DOHH2 (cell line): ENCODE measurements at regions not wholly inside any gene's neighbourhood (a gene's known extent, or its start where the extent isn't known, plus 50 kb on each side); places are given as distances from the start of the nearest gene placed in this dataset.

Experiments used
- H3F3A ChIP-seq: fragments of 200-600 bp; sonication (generic), shearing (Covaris generic); 2 replicates; pipeline ENCODE4 v1.6.0; 2016; ENCODE audit warnings: antibody characterized with exemption, mild to moderate bottlenecking; ENCODE audit not compliant: control insufficient read depth, insufficient read depth
- H3K27ac ChIP-seq: fragments of 200-600 bp; sonication (generic); 2 replicates; pipeline ENCODE4 v1.5.1; 2014; ENCODE audit warnings: low read depth, mild to moderate bottlenecking, low read length, moderate library complexity
- H3K27me3 ChIP-seq: fragments of 200-600 bp; sonication (generic); 2 replicates; pipeline ENCODE4 v1.6.1; 2014; ENCODE audit warnings: mild to moderate bottlenecking, low read length, mixed read lengths; ENCODE audit not compliant: control insufficient read depth
- H3K36me3 ChIP-seq: fragments of 200-600 bp; sonication (generic); 2 replicates; pipeline ENCODE4 v1.6.1; 2014; ENCODE audit warnings: mild to moderate bottlenecking, low read length, moderate library complexity, mixed read lengths; ENCODE audit not compliant: control insufficient read depth
- H3K4me1 ChIP-seq: fragments of 200-600 bp; sonication (generic); 2 replicates; pipeline ENCODE4 v1.6.1; 2014; ENCODE audit warnings: mild to moderate bottlenecking, low read length, mixed read lengths; ENCODE audit not compliant: control insufficient read depth
- H3K4me2 ChIP-seq: fragments of 200-600 bp; sonication (generic); 2 replicates; pipeline ENCODE4 v1.6.0; 2014; ENCODE audit warnings: mild to moderate bottlenecking, low read length, moderate library complexity
- H3K4me3 ChIP-seq: fragments of 200-600 bp; sonication (generic); 2 replicates; pipeline ENCODE4 v1.5.1; 2014; ENCODE audit warnings: mild to moderate bottlenecking, low read length, mixed read lengths
- H3K79me2 ChIP-seq: fragments of 200-600 bp; sonication (generic); 2 replicates; pipeline ENCODE4 v1.6.1; 2014; ENCODE audit warnings: mild to moderate bottlenecking, low read length, mixed read lengths; ENCODE audit not compliant: control insufficient read depth
- H3K9me2 ChIP-seq: fragments of 200-600 bp; sonication (generic); replicated peaks from 2 replicates; pipeline ENCODE4 v1.6.1; 2014; ENCODE audit warnings: mild to moderate bottlenecking, low read length, mixed read lengths; ENCODE audit not compliant: control insufficient read depth
- H3K9me3 ChIP-seq: fragments of 200-600 bp; sonication (generic); 2 replicates; pipeline ENCODE4 v1.6.1; 2014; ENCODE audit warnings: antibody characterized with exemption, low read length, mixed read lengths; ENCODE audit not compliant: control insufficient read depth, insufficient read depth
- H4K20me1 ChIP-seq: fragments of 200-600 bp; sonication (generic); 2 replicates; pipeline ENCODE4 v1.6.0; 2014; ENCODE audit warnings: low read depth, mild to moderate bottlenecking, antibody characterized with exemption, low read length, moderate library complexity; ENCODE audit not compliant: control insufficient read depth, insufficient read depth
- CTCF ChIP-seq: fragments of 200-600 bp; sonication (generic); IDR thresholded peaks from one replicate; pipeline ENCODE4 v1.5.1; 2014; ENCODE audit warnings: antibody characterized with exemption, mild to moderate bottlenecking, low read depth, low read length; ENCODE audit not compliant: poor library complexity, severe bottlenecking
- EZH2phosphoT487 ChIP-seq: fragments of 200-600 bp; sonication (generic); IDR thresholded peaks from 2 replicates; pipeline ENCODE4 v1.6.1; 2017; ENCODE audit warnings: borderline replicate concordance, mild to moderate bottlenecking, antibody characterized with exemption, low read length, moderate library complexity, mixed read lengths

- H3F3A ChIP-seq = no peaks in the 10 kb centered on the region
- H3K79me2 ChIP-seq = no peaks in the 10 kb centered on the region
- no peak overlapping the region for H3K4me2 ChIP-seq
- H3K9me3 ChIP-seq = no peaks in the 10 kb centered on the region
- no peaks in the 10 kb centered on the region for H3K36me3 ChIP-seq
- TF ChIP-seq EZH2phosphoT487 = no peak
- TF ChIP-seq CTCF = no peak
- no peaks in the 10 kb centered on the region for H3K27me3 ChIP-seq
- H3K4me3 ChIP-seq = no peak overlapping the region
- H3K9me2 ChIP-seq = no peaks in the 10 kb centered on the region
- no peaks in the 10 kb centered on the region; the same call in 1 of the 2 replicates for H4K20me1 ChIP-seq
- H3K27ac ChIP-seq = no peak overlapping the region
- no peaks in the 10 kb centered on the region for H3K4me1 ChIP-seq
Observed at GRCh38 chr11:27253224-27253623, 109.8 kb downstream of the CCDC34 start.

GRCh38 chr11:27250867-27251665, 111.9 kb downstream of the CCDC34 start:
- H3K36me3 ChIP-seq = no peaks in the 10 kb centered on the region
- no peaks in the 10 kb centered on the region for H3F3A ChIP-seq
- TF ChIP-seq EZH2phosphoT487 (no peak), CTCF (no peak)
- H3K79me2 ChIP-seq = no peaks in the 10 kb centered on the region
- no peaks in the 10 kb centered on the region for H4K20me1 ChIP-seq
- no peak overlapping the region for H3K4me2 ChIP-seq
- no peaks in the 10 kb centered on the region for H3K4me1 ChIP-seq
- H3K9me2 ChIP-seq = no peaks in the 10 kb centered on the region
- no peak overlapping the region for H3K4me3 ChIP-seq
- H3K27me3 ChIP-seq = no peaks in the 10 kb centered on the region
- no peak overlapping the region for H3K27ac ChIP-seq
- no peaks in the 10 kb centered on the region for H3K9me3 ChIP-seq

GRCh38 chr11:27248576-27249509, 114.2 kb downstream of the CCDC34 start:
- H3K4me2 ChIP-seq = no peak overlapping the region
- no peak overlapping the region for H3K27ac ChIP-seq

More at GRCh38 chr11:27248576-27249509, 114.2 kb downstream of the CCDC34 start:
- H3K79me2 ChIP-seq = no peaks in the 10 kb centered on the region
- TF ChIP-seq EZH2phosphoT487 (no peak), CTCF (no peak)
- no peaks in the 10 kb centered on the region for H4K20me1 ChIP-seq
- H3K9me3 ChIP-seq = no peaks in the 10 kb centered on the region
- no peaks in the 10 kb centered on the region for H3K4me1 ChIP-seq
- H3F3A ChIP-seq = no peaks in the 10 kb centered on the region
- H3K27me3 ChIP-seq = no peaks in the 10 kb centered on the region
- H3K36me3 ChIP-seq = no peaks in the 10 kb centered on the region
- no peaks in the 10 kb centered on the region for H3K9me2 ChIP-seq
- no peak overlapping the region for H3K4me3 ChIP-seq
